Large intestine (tissue), 3 donors: ENCODE measurements at regions not wholly inside any gene's neighbourhood (a gene's known extent, or its start where the extent isn't known, plus 50 kb on each side); places are given as distances from the start of the nearest gene placed in this dataset.

ENCODE experiments used
- DNase-seq, 2 donors: peaks; one replicate each; pipeline versions ENCODE4 v3.0.0 to v3.0.0-alpha.2; 2013
- H3K27ac ChIP-seq: one replicate; pipeline ENCODE4 v1.5.1; 2013; ENCODE audit warnings: low read length
- H3K27me3 ChIP-seq: 2 replicates; pipeline ENCODE4 v1.6.1; 2013; ENCODE audit warnings: low read length; ENCODE audit not compliant: control insufficient read depth, insufficient read depth
- H3K36me3 ChIP-seq: 2 replicates; pipeline ENCODE4 v1.6.1; 2013; ENCODE audit warnings: low read length; ENCODE audit not compliant: control insufficient read depth, insufficient read depth
- H3K4me1 ChIP-seq: one replicate; pipeline ENCODE4 v1.6.1; 2013; ENCODE audit warnings: low read length; ENCODE audit not compliant: control insufficient read depth, insufficient read depth
- H3K4me3 ChIP-seq: one replicate; pipeline ENCODE4 v1.5.1; 2013; ENCODE audit warnings: low read length
- H3K9me3 ChIP-seq: one replicate; pipeline ENCODE4 v1.6.1; 2013; ENCODE audit warnings: mild to moderate bottlenecking, low read depth, low read length, moderate library complexity; ENCODE audit not compliant: control insufficient read depth
- WGBS: methylation state at CpG from one replicate; pipeline ENCODE4 v1.1.5; 2013; ENCODE audit warnings: low lambda C conversion rate; ENCODE audit not compliant: insufficient coverage; 5-methylcytosine and 5-hydroxymethylcytosine counted together

- 100% methylated on average over 1 of the region's 10 CpGs for WGBS
- no peak overlapping the region for H3K27ac ChIP-seq
- no peaks in the 10 kb centered on the region for H3K9me3 ChIP-seq
- H3K4me1 ChIP-seq = no peaks in the 10 kb centered on the region
- no peak overlapping the region for H3K4me3 ChIP-seq
- peaks cover 4% of the 10 kb centered on the region for H3K27me3 ChIP-seq
- no peaks in the 10 kb centered on the region for H3K36me3 ChIP-seq
- DNase-seq = no peak
These were observed 112.5 kb upstream of the CD82 start for GRCh38 chr11:44452827-44453572.

- no peaks in the 10 kb centered on the region for H3K36me3 ChIP-seq
- H3K9me3 ChIP-seq = no peaks in the 10 kb centered on the region
- no peak overlapping the region for H3K4me3 ChIP-seq
- peaks cover 8% of the 10 kb centered on the region for H3K27me3 ChIP-seq
- H3K4me1 ChIP-seq = no peaks in the 10 kb centered on the region
- no peak for DNase-seq
- whole genome bisulfite sequencing = no CpG with 5 or more reads among the region's 5 CpGs
- H3K27ac ChIP-seq = no peak overlapping the region
These were observed 111.6 kb upstream of the CD82 start for GRCh38 chr11:44453871-44454270.

- Histone ChIP-seq H3K27me3 (peaks cover 8% of the 10 kb centered on the region), H3K4me3 (no peak overlapping the region), H3K36me3 (no peaks in the 10 kb centered on the region), H3K9me3 (no peaks in the 10 kb centered on the region), H3K4me1 (no peaks in the 10 kb centered on the region), H3K27ac (no peak overlapping the region)
- DNase-seq = no peak
- 100% methylated on average over 1 of the region's 4 CpGs for WGBS
These were observed 110.8 kb upstream of the CD82 start for GRCh38 chr11:44454666-44455065.

- Histone ChIP-seq H3K27me3 (peaks cover 8% of the 10 kb centered on the region), H3K4me3 (no peak overlapping the region), H3K27ac (no peak overlapping the region), H3K36me3 (no peaks in the 10 kb centered on the region), H3K4me1 (no peaks in the 10 kb centered on the region), H3K9me3 (no peaks in the 10 kb centered on the region)
- WGBS = no CpG with 5 or more reads among the region's 11 CpGs
- no peak for DNase-seq
These were observed 108.7 kb upstream of the CD82 start for GRCh38 chr11:44456544-44457300.

GRCh38 chr11:44457862-44458261 is 107.6 kb upstream of the CD82 start:
- Histone ChIP-seq H3K4me3 (no peak overlapping the region), H3K36me3 (no peaks in the 10 kb centered on the region), H3K27me3 (peaks cover 9% of the 10 kb centered on the region), H3K4me1 (no peaks in the 10 kb centered on the region), H3K27ac (no peak overlapping the region), H3K9me3 (no peaks in the 10 kb centered on the region)
- DNase-seq = no peak

- Histone ChIP-seq H3K4me3 (no peak overlapping the region), H3K36me3 (no peaks in the 10 kb centered on the region), H3K27me3 (peaks cover 2% of the 10 kb centered on the region), H3K4me1 (no peaks in the 10 kb centered on the region), H3K9me3 (no peaks in the 10 kb centered on the region), H3K27ac (no peak overlapping the region)
- DNase-seq = no peak
- WGBS = no CpG with 5 or more reads among the region's 5 CpGs
These were observed 101.7 kb upstream of the CD82 start for GRCh38 chr11:44463751-44464150.

- no CpG with 5 or more reads among the region's 1 CpG for WGBS
- H3K4me1 ChIP-seq = no peaks in the 10 kb centered on the region
- peaks cover 2% of the 10 kb centered on the region for H3K27me3 ChIP-seq
These were observed 100.7 kb upstream of the CD82 start for GRCh38 chr11:44464741-44465140.

GRCh38 chr11:44466531-44467205 is 98.8 kb upstream of the CD82 start:
- no peaks in the 10 kb centered on the region for H3K36me3 ChIP-seq
- no peak overlapping the region for H3K4me3 ChIP-seq
- peaks cover 2% of the 10 kb centered on the region for H3K27me3 ChIP-seq
- no peak for DNase-seq
- H3K9me3 ChIP-seq = no peaks in the 10 kb centered on the region
- H3K4me1 ChIP-seq = no peaks in the 10 kb centered on the region
- H3K27ac ChIP-seq = no peak overlapping the region
- 70% methylated on average over 2 of the region's 24 CpGs for WGBS

More at GRCh38 chr11:44464741-44465140, 100.7 kb upstream of the CD82 start:
- no peak overlapping the region for H3K4me3 ChIP-seq
- DNase-seq = no peak
- H3K36me3 ChIP-seq = no peaks in the 10 kb centered on the region
- H3K9me3 ChIP-seq = no peaks in the 10 kb centered on the region
- H3K27ac ChIP-seq = no peak overlapping the region

- no peaks in the 10 kb centered on the region for H3K4me1 ChIP-seq
- no peaks in the 10 kb centered on the region for H3K27me3 ChIP-seq
- no peaks in the 10 kb centered on the region for H3K36me3 ChIP-seq
- no peak overlapping the region for H3K27ac ChIP-seq
- no peak overlapping the region for H3K4me3 ChIP-seq
- no CpG with 5 or more reads among the region's 1 CpG for WGBS
- no peak for DNase-seq
- no peaks in the 10 kb centered on the region for H3K9me3 ChIP-seq
These were observed 98.0 kb upstream of the CD82 start for GRCh38 chr11:44467413-44467812.

- no CpG with 5 or more reads among the region's 5 CpGs for WGBS
- H3K36me3 ChIP-seq = no peaks in the 10 kb centered on the region
- no peaks in the 10 kb centered on the region for H3K27me3 ChIP-seq
These were observed 97.5 kb upstream of the CD82 start for GRCh38 chr11:44467931-44468330.

More at GRCh38 chr11:44467931-44468330, 97.5 kb upstream of the CD82 start:
- Histone ChIP-seq H3K4me3 (no peak overlapping the region), H3K9me3 (no peaks in the 10 kb centered on the region), H3K27ac (no peak overlapping the region), H3K4me1 (no peaks in the 10 kb centered on the region)
- DNase-seq = no peak
